ENCODE measurements at regions not wholly inside any gene's neighbourhood (a gene's known extent, or its start where the extent isn't known, plus 50 kb on each side); places are given as distances from the start of the nearest gene placed in this dataset.
"Not testable (repeated sequence)": the region's sequence is repeated elsewhere in the genome, so short reads cannot be mapped to it uniquely, and the experiment has no call there.

DNA sequence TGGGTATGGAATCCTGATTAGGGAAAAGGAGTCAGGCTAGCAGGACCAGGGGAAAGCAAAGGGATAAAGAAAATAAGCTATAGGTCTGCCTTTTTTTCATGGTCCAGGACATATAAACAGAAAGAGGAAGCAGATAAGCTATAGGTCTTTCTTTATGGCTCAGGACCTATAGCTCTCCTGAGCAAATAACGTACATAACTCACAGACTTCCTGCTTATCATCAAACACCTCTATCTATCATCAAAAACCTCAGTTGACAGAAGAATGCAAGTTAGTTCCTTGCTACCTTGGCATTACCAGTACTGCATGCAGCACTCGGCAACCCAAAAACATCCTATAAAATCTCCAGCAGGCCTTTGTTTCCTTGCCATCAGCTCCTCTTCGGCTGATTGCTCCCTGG lies 238.7 kb upstream of the OR4E1 start:
- DNase-seq (ENCODE audit: extremely low read depth, low read depth): no peak
- TF ChIP-seq, protein P1, sequence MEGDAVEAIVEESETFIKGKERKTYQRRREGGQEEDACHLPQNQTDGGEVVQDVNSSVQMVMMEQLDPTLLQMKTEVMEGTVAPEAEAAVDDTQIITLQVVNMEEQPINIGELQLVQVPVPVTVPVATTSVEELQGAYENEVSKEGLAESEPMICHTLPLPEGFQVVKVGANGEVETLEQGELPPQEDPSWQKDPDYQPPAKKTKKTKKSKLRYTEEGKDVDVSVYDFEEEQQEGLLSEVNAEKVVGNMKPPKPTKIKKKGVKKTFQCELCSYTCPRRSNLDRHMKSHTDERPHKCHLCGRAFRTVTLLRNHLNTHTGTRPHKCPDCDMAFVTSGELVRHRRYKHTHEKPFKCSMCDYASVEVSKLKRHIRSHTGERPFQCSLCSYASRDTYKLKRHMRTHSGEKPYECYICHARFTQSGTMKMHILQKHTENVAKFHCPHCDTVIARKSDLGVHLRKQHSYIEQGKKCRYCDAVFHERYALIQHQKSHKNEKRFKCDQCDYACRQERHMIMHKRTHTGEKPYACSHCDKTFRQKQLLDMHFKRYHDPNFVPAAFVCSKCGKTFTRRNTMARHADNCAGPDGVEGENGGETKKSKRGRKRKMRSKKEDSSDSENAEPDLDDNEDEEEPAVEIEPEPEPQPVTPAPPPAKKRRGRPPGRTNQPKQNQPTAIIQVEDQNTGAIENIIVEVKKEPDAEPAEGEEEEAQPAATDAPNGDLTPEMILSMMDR (IDR thresholded peaks at IDR 0.05; ENCODE audit: low read depth, low read length): no peak

DNA sequence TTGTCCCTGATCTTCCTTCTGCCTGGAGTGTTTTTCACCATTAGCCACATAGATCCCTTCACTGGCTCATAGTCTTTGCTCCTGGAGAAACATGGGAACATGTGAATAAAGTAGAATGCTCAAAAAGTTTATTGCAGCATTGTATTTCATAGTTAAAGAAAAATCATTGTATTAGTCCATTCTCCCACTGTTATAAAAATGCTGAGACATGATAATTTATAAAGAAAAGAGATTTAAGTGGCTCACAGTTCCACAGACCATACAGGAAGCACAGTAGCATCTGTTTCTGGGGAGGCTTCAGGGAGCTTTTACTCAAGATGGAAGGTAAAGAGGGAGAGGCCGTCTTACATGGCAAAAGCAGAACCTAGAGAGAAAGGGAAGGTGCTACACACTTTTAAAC lies 238.3 kb upstream of the OR4E1 start:
- TF ChIP-seq, protein P1 (IDR thresholded peaks at IDR 0.05; ENCODE audit: low read depth, low read length): no peak
- no peak for DNase-seq (ENCODE audit: extremely low read depth, low read depth)

DNA sequence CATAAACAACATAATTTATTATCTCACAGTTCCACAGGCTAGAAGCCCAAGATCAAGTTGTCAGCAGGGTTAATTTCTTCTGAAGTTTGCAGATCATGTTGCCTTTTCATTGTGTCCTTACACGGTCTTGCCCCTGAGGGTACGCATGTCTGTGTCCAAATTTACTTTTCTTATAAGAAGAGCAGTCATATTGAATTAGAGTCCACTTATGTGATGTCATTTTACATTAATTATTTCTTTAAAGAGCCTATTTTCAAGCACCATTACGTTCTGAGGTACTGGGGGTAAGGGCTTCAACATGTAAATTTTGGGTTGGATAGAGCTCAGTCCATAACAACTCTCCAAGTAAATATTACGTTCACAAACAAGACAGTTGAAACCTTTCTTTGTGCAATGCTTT lies 236.6 kb upstream of the OR4E1 start:
- TF ChIP-seq, protein P1 (IDR thresholded peaks at IDR 0.05; ENCODE audit: low read depth, low read length): no peak
- no peak for DNase-seq (ENCODE audit: extremely low read depth, low read depth)

DNA sequence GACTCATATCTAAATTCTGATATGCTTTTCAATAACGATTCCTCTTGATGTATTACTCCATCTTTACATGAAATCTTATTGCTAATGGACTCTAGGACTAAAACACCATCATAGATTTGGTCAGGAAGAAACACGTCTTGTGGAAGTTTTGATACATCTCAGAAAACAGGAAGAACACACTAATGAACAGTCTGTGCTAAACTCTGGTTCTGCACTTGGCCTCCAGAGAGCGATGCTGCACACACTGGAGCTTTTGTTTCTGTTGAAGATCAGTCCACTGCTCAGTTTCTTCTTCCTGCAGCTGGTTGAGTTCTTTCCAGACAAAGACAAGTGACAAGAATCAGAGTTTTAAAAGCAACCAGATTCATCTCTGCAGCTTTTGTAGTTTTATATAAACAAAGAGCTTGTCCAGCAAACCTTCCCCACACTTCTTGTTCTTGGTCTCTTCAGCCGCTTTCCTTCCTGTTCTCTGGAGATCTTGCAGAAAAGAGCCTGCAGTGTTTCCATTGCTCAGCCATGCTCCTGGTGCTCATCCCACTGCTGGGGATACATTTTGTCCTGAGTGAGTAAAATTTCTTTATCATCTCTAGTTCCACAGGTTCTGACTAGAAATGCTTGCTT lies 229.1 kb upstream of the OR4E1 start:
- TF ChIP-seq, protein P1 (IDR thresholded peaks at IDR 0.05; ENCODE audit: low read depth, low read length): no peak
- no peak for DNase-seq (ENCODE audit: extremely low read depth, low read depth)

DNA sequence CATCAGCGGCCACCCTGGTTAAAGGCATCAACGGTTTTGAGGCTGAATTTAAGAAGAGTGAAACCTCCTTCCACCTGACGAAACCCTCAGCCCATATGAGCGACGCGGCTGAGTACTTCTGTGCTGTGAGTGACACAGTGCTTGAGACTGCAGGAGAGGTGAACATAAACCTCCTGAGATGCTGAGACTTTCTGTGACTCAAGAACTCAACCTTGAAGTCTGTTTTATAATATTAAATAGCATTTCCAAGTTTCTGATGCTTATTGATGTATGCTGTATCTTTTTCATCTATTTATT lies 221.2 kb upstream of the OR4E1 start:
- DNase-seq (ENCODE audit: extremely low read depth, low read depth): not testable (repeated sequence)

DNA sequence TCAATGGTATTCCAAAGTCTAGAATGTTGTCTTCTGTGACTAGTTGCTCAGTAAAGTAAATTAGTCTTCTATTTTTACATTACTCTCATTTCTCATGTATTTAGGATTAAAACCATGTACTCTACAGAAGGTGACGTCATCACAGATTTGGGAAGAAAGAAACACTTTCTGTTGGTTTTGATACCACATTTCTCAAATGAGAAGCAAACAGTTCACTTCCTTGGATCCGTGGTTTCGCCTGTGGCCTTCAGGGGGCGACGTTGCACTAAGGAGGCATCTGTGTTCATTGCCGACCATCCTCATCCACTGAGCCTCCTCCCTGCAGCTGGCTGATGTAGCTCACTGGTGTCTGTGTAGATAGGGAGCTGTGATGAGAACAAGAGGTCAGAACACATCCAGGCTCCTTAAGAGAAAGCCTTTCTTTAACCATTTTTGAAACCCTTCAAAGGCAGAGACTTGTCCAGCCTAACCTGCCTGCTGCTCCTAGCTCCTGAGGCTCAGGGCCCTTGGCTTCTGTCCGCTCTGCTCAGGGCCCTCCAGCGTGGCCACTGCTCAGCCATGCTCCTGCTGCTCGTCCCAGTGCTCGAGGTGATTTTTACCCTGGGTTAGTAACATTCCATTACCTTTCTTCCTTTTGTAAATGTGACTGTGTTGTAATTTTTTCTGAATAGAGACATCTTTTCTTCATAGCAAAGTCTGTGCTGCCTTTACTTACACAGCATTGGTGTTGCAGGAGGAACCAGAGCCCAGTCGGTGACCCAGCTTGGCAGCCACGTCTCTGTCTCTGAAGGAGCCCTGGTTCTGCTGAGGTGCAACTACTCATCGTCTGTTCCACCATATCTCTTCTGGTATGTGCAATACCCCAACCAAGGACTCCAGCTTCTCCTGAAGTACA lies 220.6 kb upstream of the OR4E1 start:
- DNase-seq (ENCODE audit: extremely low read depth, low read depth): no peak
- TF ChIP-seq, protein P1 (IDR thresholded peaks at IDR 0.05; ENCODE audit: low read depth, low read length): no peak

DNA sequence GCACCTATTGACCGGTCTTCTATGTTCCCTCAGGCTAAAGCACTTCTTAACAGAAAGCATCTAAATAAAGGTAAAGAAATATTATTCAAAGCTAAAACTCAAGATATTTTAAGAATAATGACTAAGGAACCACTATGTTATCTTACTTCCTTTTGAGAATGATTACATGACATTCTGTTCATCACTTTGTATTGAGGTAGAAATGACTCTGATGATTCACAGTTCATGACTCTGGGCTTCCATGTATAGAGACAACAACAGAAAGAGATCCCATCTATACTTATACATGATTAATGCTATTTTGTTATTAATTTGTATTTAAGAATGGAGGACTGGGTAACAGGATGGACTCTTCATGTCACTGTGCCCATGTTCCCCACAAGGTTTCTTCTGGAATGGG lies 218.3 kb upstream of the OR4E1 start:
- DNase-seq (ENCODE audit: extremely low read depth, low read depth): no peak

More for the DNA sequence above, 218.3 kb upstream of the OR4E1 start:
- TF ChIP-seq, protein P1 (IDR thresholded peaks at IDR 0.05; ENCODE audit: low read depth, low read length): no peak

All from AG09319 (cell line).